ENCODE measurements at regions not wholly inside any gene's neighbourhood (a gene's known extent, or its start where the extent isn't known, plus 50 kb on each side); places are given as distances from the start of the nearest gene placed in this dataset.

- TF ChIP-seq CTCF (conservative IDR thresholded peaks at IDR 0.05; ENCODE audit: low read depth, low read length) (no peak), EZH2 (IDR thresholded peaks at IDR 0.05; ENCODE audit: low read length, unreplicated experiment) (no peak), EZH2phosphoT487 (IDR thresholded peaks at IDR 0.05; ENCODE audit: borderline replicate concordance, low read length) (no peak)
Observed at GRCh38 chr5:125153231-125153630, 406.8 kb upstream of the ZNF608 start.
